HG03039 (cell line): ENCODE measurements at regions not wholly inside any gene's neighbourhood (a gene's known extent, or its start where the extent isn't known, plus 50 kb on each side); places are given as distances from the start of the nearest gene placed in this dataset.
"Not testable (repeated sequence)": the region's sequence is repeated elsewhere in the genome, so short reads cannot be mapped to it uniquely, and the experiment has no call there.

Source experiments
- ATAC-seq: cut with Tn5 transposase; IDR thresholded peaks from one replicate; pipeline ENCODE4 v1.9.1; 2021; ENCODE audit warnings: mild to moderate bottlenecking, moderate library complexity; ENCODE audit not compliant: unreplicated experiment

DNA sequence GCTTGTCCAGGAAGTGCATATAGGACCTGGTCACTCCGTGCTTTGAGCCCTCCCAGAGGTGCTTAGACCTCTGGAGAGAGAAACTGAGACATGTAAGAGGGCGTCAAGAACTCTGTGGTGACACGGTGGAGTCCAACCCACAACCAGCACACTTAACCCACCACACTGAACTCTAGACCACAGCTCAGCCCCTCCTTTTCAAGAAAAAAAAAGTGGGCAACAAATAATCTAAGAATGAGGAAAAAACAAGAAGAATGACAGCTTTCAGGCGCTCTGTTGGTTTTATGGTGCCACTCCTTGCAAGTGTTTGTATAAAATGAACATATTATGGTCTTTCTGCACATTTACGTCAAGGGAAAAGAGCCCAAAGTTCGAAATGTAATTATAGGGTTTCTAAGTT is 50.2 kb upstream of the SNAPC3 start:
- no peak for ATAC-seq

DNA sequence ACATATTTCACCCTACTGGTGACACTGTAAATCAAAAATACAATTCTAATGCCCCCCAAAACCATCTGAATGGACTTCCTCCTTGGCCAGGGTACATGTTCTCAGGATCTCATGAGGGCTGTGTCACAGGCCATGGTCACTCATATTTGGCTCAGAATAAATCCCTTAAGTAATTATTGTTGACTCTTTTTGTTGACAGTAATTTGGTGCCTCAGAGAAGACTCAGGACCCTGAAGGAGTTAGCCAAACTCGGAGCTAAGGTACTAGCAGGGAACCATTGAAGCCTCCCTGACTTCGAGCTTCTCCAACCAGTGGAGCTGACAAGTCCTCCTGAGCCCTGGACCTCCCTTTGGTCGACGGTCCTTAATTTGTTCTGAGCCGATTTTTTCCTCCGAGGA is 51.2 kb upstream of the SNAPC3 start:
- ATAC-seq: no peak

DNA sequence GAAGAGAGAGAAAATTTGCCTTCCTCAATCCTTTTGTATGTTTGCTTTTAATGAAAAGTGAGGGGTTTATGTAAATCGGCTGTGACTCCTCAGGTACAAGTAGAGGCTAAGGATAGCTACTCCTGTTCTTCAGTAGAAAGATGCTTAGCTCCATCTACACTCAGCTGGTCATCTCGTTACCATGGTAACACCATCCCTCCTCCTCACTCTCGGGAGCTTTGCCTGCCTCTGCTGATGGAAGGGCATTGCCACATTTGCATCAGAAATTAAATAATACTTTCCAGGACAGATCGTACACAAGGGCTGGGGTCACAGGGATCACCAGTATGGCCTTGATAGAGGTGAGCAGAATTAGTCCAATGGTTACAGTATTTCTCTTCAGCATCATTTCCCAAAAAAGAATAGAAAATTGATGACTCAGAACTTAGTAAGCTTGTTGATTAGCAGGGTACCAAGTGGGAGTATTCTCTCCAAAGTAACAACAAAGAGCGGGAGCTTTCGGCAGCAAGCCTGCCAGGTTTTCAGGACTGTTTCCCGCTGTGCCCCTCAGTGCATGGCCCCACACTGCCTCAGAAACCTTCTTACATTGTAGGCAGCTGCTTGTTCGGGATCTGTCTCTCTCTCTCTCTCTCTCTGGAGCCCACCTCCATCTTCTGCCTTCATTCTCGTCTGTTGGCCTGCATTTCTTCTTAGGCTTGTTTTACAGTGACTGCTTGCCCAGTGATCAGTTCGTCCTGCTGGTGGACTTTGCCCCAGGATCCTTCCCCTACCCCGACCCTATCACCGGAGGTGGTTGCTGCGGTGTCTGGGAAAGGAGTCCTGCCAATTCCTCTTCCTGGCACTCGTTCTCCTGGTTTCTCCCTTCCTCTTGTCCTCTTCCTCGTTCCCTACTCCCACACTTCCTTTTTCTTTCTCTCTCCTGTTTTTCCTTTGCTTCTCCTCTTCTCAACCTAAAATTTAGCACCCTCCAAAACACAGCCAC is 51.9 kb upstream of the SNAPC3 start:
- no peak for ATAC-seq

DNA sequence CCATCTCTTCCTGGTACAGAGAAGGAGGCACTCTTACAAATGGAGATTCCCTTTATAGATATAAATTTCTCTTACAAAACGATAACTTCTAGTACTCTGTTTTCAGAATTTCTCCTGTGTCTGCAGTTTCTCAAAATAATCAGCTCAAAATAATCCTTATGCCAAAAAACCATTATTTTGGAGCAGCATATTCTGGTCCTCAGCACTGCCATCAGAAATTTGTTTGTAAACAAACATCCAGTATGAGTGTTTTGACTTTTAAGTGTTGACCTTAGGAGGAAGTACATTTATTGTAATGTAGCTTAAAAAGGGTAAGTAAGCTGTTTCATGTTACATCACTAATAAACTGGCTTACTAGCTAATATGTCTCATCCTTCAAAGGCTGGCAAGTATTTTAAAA is 52.8 kb upstream of the SNAPC3 start:
- ATAC-seq: no peak

DNA sequence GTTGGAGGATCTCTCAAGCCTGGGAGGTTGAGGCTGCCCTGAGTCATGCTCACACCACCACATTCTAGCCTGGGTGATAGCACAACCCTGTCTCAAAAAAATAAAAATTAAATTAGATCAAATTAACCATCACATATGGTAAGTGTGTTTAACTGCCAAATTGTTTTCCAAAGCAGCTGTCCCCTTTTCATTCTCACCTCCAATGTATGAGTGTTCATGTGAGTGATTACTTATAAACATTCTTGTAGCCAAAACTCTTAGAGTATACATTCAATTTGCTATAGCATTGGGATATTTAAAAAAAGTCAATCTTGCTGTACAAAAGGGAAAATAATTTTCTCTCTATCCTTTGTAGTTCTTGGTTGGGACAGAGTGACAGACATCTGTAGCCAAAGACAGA is 53.4 kb upstream of the SNAPC3 start:
- ATAC-seq: no peak

DNA sequence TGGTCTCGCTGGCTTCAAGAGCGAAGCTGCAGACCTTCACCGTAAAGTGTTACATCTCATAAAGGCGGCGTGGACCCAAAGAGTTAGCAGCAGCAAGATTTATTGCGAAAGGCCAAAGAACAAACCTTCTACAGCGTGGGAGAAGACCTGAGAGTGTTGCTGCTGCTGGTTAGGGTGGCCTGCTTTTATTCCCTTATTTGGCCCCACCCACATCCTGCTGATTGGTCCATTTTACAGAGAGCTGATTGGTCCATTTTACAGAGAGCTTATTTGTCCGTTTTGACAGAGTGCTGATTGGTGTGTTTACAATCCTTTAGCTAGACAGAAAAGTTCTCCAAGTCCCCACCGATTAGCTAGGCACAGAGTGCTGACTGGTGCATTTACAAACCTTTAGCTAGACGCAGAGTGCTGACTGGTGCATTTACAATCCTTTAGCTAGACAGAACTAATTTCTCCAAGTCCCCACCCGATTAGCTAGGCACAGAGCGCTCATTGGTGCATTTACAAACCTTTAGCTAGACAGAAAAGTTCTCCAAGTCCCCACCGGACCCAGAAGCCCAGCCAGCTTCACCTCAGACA is 57.6 kb upstream of the SNAPC3 start:
- ATAC-seq: not testable (repeated sequence)

DNA sequence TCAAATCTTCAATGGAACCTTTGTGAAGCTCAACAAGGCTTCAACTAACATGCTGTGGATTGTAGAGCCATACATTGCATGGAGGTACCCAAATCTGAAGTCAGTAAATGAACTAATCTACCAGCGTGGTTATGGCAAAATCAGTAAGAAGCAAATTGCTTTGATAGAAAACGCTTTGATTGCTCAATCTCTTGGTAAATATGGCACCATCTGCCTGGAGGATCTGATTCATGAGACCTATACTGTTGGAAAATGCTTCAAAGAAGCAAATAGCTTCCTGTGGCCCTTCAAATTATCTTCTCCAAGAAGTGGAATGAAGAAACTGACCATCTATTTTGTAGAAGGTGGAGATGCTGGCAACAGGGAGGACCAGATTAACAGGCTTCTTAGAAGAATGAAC is 54.7 kb upstream of the TTC39B start:
- no peak for ATAC-seq

DNA sequence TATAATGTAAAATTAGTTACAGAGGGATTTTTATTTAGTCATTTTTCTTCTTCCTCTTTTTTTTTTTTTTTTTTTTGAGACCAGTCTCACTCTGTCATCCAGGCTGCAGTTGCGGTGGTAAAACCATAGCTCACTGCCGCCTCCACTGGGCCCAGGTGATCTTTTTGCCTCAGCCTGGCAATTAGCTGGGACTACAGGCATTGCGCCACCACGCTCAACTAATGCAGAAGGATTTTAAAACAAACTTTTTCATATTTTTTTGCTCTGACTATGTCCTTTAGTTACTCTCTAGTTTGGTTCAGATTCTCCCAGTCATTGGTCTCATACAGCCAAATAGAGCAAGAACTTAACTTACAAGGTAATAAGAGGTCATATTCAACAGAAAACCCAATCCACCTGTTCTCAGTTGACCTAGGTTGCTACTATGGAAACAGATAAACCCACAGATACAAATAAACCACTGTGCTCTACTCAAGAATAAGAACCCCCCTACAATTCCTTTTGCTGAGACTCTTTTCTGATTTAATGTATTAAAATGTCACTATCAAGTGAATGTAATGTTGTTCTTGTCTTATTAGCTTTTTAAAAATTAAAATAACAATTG is 50.1 kb upstream of the TTC39B start:
- ATAC-seq: peak; percentile 94
